Muscle of back (tissue), 3 donors: ENCODE measurements at regions not wholly inside any gene's neighbourhood (a gene's known extent, or its start where the extent isn't known, plus 50 kb on each side); places are given as distances from the start of the nearest gene placed in this dataset.
"Not testable (repeated sequence)": the region's sequence is repeated elsewhere in the genome, so short reads cannot be mapped to it uniquely, and the experiment has no call there.

Source experiments
- DNase-seq, 3 donors: peaks; one replicate each; pipeline versions ENCODE4 v3.0.0 to v3.0.0-alpha.2; 2013

GRCh38 chr20:23299673-23300050 lies 50.9 kb upstream of the NXT1 start:
- DNase-seq: no peak

GRCh38 chr20:23298926-23299672 lies 51.5 kb upstream of the NXT1 start:
- no peak for DNase-seq

- DNase-seq: no peak
Observed at GRCh38 chr20:23298155-23298554, 52.4 kb upstream of the NXT1 start.

GRCh38 chr20:23296841-23297701 lies 53.5 kb upstream of the NXT1 start:
- DNase-seq: no peak

GRCh38 chr20:23295934-23296333 lies 54.7 kb upstream of the NXT1 start:
- DNase-seq: no peak

GRCh38 chr20:23294671-23295070 lies 55.9 kb upstream of the NXT1 start:
- DNase-seq: no peak

GRCh38 chr20:23294166-23294565 lies 56.4 kb upstream of the NXT1 start:
- DNase-seq: no peak

- DNase-seq: no peak
Observed at GRCh38 chr20:23293689-23294088, 56.9 kb upstream of the NXT1 start.

- not testable (repeated sequence) for DNase-seq
Observed at GRCh38 chr20:23292311-23292710, 58.3 kb upstream of the NXT1 start.

- peak in 1 of 3 donors; percentile 51 for DNase-seq
Observed at GRCh38 chr20:23291575-23292240, 58.9 kb upstream of the NXT1 start.

GRCh38 chr20:23290761-23291574 lies 59.6 kb upstream of the NXT1 start:
- no peak for DNase-seq

- no peak for DNase-seq
Observed at GRCh38 chr20:23289724-23290395, 60.7 kb upstream of the NXT1 start.

GRCh38 chr20:23289249-23289648 lies 61.3 kb upstream of the NXT1 start:
- no peak for DNase-seq

GRCh38 chr20:23287354-23288190 lies 63.0 kb upstream of the NXT1 start:
- DNase-seq: no peak

GRCh38 chr20:23286346-23286745 lies 64.2 kb upstream of the NXT1 start:
- no peak for DNase-seq

GRCh38 chr20:23285536-23285935 lies 65.1 kb upstream of the NXT1 start:
- DNase-seq: no peak

GRCh38 chr20:23284009-23284408 lies 66.6 kb upstream of the NXT1 start:
- DNase-seq: no peak

GRCh38 chr20:23283096-23283850 lies 67.3 kb upstream of the NXT1 start:
- DNase-seq: no peak

GRCh38 chr20:23282546-23282945 lies 68.0 kb upstream of the NXT1 start:
- no peak for DNase-seq
